ENCODE measurements at regions not wholly inside any gene's neighbourhood (a gene's known extent, or its start where the extent isn't known, plus 50 kb on each side); places are given as distances from the start of the nearest gene placed in this dataset.

GRCh38 chr14:26773906-26774593 is 176.2 kb upstream of the NOVA1 start:
- Histone ChIP-seq H3K4me1 (ENCODE audit: control insufficient read depth, insufficient read depth, low read length) (peaks cover 10% of the 10 kb centered on the region), H3K27me3 (ENCODE audit: control insufficient read depth, insufficient read depth, low read length) (no peaks in the 10 kb centered on the region), H3K4me3 (ENCODE audit: low read depth, low read length) (no peak overlapping the region), H3K36me3 (ENCODE audit: control insufficient read depth, insufficient read depth, low read length) (no peaks in the 10 kb centered on the region), H3K9ac (ENCODE audit: low read depth, low read length) (no peak overlapping the region), H3K9me3 (ENCODE audit: control insufficient read depth, insufficient read depth, low read length) (no peaks in the 10 kb centered on the region)

DNA sequence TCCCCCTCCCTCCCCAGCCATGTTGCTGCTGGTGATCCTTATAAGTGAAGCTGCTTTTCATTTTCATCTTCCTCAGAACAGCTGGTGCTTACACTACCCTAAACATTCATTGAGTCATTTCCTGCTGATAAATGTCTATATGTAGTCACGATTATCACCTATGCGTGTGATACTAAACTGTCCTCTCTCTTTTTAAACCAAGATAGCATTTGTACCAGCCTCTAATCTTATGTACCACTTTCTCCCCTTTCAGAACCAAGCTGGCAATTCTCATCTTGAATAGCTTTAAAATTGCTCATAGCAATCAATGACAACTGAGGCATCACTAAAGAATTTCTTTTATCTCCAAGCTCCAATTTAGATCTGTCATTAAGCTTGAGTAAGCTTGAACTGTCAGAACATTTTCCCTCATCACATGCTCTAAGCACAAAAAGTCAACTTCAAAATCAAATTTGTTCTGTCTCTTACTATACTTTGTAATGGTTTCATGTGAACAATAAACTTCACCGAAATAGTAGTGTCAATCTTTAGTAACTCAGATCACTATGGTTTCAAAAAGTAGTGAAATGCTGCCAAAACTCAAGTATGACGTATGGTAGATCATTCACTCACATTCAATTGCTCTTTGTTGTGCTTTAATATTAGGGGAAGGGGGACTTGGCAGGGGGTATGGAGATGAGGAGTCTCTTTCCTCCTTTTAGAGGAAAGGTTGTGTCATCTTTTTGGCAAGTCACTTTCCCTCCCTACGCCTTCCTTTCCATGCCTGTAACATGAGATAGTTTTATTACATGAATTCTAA is 178.1 kb upstream of the NOVA1 start:
- no peak overlapping the region for H3K4me3 ChIP-seq (ENCODE audit: low read depth, low read length)

DNA sequence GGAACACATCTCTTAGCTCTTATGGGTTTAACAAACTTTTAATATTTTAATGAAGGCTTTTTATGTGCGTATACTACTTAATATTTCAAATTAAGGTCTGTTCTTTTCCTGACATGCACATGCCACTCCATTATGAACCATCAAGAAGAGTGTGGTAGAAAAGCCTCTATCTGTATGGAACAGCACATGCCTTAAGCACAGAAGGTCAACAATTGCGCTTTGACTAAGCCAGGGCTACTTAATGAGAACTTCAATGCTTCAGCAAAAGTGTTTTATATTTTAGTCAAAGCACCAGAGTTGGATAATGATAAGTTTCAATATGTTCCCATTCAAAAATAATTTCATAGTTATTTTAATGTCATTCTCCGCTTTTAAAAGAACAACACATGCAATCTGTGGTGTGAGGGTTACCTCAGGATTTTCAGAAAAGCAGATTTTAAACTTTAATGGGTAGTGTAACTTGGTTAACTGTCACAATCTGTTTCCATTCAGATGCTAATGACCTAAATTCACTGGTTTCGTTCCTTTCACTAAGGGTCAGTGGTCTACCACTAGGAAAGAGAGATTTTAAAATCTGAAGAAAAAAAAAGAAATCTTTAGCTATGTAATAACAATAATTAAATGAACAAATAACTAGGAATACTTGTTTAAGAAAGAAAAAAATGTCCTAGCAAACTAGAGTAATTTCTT is 193.4 kb upstream of the NOVA1 start:
- no peaks in the 10 kb centered on the region for H3K27me3 ChIP-seq (ENCODE audit: control insufficient read depth, insufficient read depth, low read length)
- H3K4me3 ChIP-seq (ENCODE audit: low read depth, low read length), result no peak overlapping the region
- no peaks in the 10 kb centered on the region for H3K9me3 ChIP-seq (ENCODE audit: control insufficient read depth, insufficient read depth, low read length)
- H3K9ac ChIP-seq (ENCODE audit: low read depth, low read length), result no peak overlapping the region
- peaks cover 19% of the 10 kb centered on the region for H3K4me1 ChIP-seq (ENCODE audit: control insufficient read depth, insufficient read depth, low read length)
- no peaks in the 10 kb centered on the region for H3K36me3 ChIP-seq (ENCODE audit: control insufficient read depth, insufficient read depth, low read length)

More for the DNA sequence above, 178.1 kb upstream of the NOVA1 start:
- no peaks in the 10 kb centered on the region for H3K27me3 ChIP-seq (ENCODE audit: control insufficient read depth, insufficient read depth, low read length)
- H3K9ac ChIP-seq (ENCODE audit: low read depth, low read length), result no peak overlapping the region
- H3K9me3 ChIP-seq (ENCODE audit: control insufficient read depth, insufficient read depth, low read length), result no peaks in the 10 kb centered on the region
- H3K4me1 ChIP-seq (ENCODE audit: control insufficient read depth, insufficient read depth, low read length), result peaks cover 10% of the 10 kb centered on the region
- H3K36me3 ChIP-seq (ENCODE audit: control insufficient read depth, insufficient read depth, low read length), result no peaks in the 10 kb centered on the region

DNA sequence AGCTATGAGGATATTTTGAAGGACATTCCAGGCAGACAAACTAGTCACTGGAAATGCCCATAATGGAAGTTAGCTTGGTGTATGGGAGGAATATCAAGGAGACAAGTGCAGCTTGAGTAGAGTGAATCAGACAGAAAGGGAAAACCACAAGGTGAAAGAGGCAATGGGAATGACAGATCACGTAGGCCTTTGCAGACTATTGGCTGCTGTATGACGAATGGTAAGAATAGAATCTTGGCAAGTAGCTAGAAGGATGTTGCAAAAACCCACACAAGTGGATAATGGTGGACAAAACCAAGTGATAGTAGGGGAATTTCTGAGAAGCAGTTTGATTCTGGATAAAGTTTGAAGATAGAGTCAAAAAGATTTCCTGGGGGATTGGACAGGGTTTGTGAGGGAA is 196.9 kb upstream of the NOVA1 start:
- Histone ChIP-seq H3K9ac (ENCODE audit: low read depth, low read length) (no peak overlapping the region), H3K36me3 (ENCODE audit: control insufficient read depth, insufficient read depth, low read length) (no peaks in the 10 kb centered on the region), H3K4me1 (ENCODE audit: control insufficient read depth, insufficient read depth, low read length) (peaks cover 19% of the 10 kb centered on the region), H3K9me3 (ENCODE audit: control insufficient read depth, insufficient read depth, low read length) (no peaks in the 10 kb centered on the region), H3K27me3 (ENCODE audit: control insufficient read depth, insufficient read depth, low read length) (no peaks in the 10 kb centered on the region), H3K4me3 (ENCODE audit: low read depth, low read length) (no peak overlapping the region)

GRCh38 chr14:26808407-26808806 is 210.6 kb upstream of the NOVA1 start:
- H3K9me3 ChIP-seq (ENCODE audit: control insufficient read depth, insufficient read depth, low read length), result no peaks in the 10 kb centered on the region
- H3K4me3 ChIP-seq (ENCODE audit: low read depth, low read length), result no peak overlapping the region
- no peaks in the 10 kb centered on the region for H3K4me1 ChIP-seq (ENCODE audit: control insufficient read depth, insufficient read depth, low read length)
- H3K9ac ChIP-seq (ENCODE audit: low read depth, low read length), result no peak overlapping the region
- H3K36me3 ChIP-seq (ENCODE audit: control insufficient read depth, insufficient read depth, low read length), result no peaks in the 10 kb centered on the region
- no peaks in the 10 kb centered on the region for H3K27me3 ChIP-seq (ENCODE audit: control insufficient read depth, insufficient read depth, low read length)

GRCh38 chr14:26810631-26811030 is 212.8 kb upstream of the NOVA1 start:
- Histone ChIP-seq H3K27me3 (ENCODE audit: control insufficient read depth, insufficient read depth, low read length) (no peaks in the 10 kb centered on the region), H3K36me3 (ENCODE audit: control insufficient read depth, insufficient read depth, low read length) (no peaks in the 10 kb centered on the region), H3K9ac (ENCODE audit: low read depth, low read length) (no peak overlapping the region), H3K4me1 (ENCODE audit: control insufficient read depth, insufficient read depth, low read length) (no peaks in the 10 kb centered on the region), H3K4me3 (ENCODE audit: low read depth, low read length) (no peak overlapping the region), H3K9me3 (ENCODE audit: control insufficient read depth, insufficient read depth, low read length) (no peaks in the 10 kb centered on the region)

DNA sequence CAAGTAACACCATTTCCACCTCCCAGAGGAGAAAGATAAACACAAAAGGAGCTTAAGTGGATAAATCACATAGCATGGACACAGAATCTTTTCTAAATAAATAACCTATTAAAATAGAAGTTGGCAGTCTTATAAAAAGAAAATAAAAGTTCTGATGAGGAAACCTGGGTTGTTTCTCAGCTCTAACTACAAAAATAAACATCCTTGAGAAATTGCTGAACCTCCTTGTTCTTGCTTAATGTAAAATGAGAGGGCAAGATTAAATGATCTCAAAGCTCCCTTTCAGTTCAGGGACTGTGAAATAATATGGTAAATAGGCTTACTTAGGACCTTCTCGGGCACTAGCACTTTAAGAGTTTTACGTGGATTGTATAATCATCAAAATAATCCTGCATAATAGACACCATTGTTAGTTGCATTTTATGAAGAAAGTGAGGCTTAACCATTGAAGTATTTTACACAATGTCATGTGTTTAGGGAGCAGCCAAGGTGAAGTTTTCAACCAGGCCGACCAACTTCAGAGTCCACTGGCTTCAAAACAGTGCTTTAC is 214.0 kb upstream of the NOVA1 start:
- Histone ChIP-seq H3K36me3 (ENCODE audit: control insufficient read depth, insufficient read depth, low read length) (no peaks in the 10 kb centered on the region), H3K9ac (ENCODE audit: low read depth, low read length) (no peak overlapping the region), H3K9me3 (ENCODE audit: control insufficient read depth, insufficient read depth, low read length) (no peaks in the 10 kb centered on the region), H3K4me1 (ENCODE audit: control insufficient read depth, insufficient read depth, low read length) (no peaks in the 10 kb centered on the region), H3K4me3 (ENCODE audit: low read depth, low read length) (no peak overlapping the region), H3K27me3 (ENCODE audit: control insufficient read depth, insufficient read depth, low read length) (no peaks in the 10 kb centered on the region)

- H3K4me1 ChIP-seq (ENCODE audit: control insufficient read depth, insufficient read depth, low read length), result no peaks in the 10 kb centered on the region
- H3K36me3 ChIP-seq (ENCODE audit: control insufficient read depth, insufficient read depth, low read length), result no peaks in the 10 kb centered on the region
- no peaks in the 10 kb centered on the region for H3K9me3 ChIP-seq (ENCODE audit: control insufficient read depth, insufficient read depth, low read length)
- H3K9ac ChIP-seq (ENCODE audit: low read depth, low read length), result no peak overlapping the region
- no peak overlapping the region for H3K4me3 ChIP-seq (ENCODE audit: low read depth, low read length)
- H3K27me3 ChIP-seq (ENCODE audit: control insufficient read depth, insufficient read depth, low read length), result no peaks in the 10 kb centered on the region
These were observed 222.3 kb upstream of the NOVA1 start for GRCh38 chr14:26820138-26820537.

DNA sequence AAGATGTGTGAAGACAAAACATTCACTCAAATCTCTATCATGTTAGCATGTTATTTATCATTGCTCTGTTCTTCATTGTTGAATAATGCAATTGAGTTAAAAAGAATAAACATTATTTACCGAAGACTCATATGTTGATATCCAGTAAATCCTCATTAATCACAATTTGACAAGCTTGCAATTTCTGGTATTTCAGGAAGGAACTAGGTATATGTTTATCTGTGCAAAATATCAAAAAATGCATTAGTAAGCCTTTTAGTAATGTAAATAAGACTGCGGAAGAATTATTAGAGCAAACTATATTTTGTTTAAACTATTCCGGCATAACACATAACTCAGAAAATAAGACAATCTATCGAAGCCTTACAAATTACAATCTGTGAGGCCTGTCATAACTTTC is 222.7 kb upstream of the NOVA1 start:
- Histone ChIP-seq H3K9ac (ENCODE audit: low read depth, low read length) (no peak overlapping the region), H3K4me1 (ENCODE audit: control insufficient read depth, insufficient read depth, low read length) (no peaks in the 10 kb centered on the region), H3K4me3 (ENCODE audit: low read depth, low read length) (no peak overlapping the region), H3K9me3 (ENCODE audit: control insufficient read depth, insufficient read depth, low read length) (no peaks in the 10 kb centered on the region), H3K36me3 (ENCODE audit: control insufficient read depth, insufficient read depth, low read length) (no peaks in the 10 kb centered on the region), H3K27me3 (ENCODE audit: control insufficient read depth, insufficient read depth, low read length) (no peaks in the 10 kb centered on the region)

DNA sequence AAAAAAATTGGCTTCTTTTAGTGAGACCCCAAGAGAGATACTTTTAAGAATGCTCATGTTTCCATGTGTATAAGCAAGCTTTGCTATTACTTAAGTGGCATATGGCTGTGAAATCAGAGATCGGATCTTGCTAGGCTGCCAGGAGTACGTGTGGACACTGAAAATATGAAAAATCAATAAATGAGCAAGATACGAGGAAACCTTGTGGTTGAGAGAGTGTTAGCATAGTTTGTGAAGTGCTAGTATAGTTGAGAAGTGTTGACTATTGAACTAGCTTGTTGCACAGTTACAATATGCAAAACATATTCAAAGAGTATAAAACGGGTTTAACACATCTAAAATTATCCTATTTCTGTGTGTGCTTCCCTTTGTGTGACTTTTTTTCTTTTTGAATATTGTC is 230.9 kb upstream of the NOVA1 start:
- H3K9me3 ChIP-seq (ENCODE audit: control insufficient read depth, insufficient read depth, low read length), result no peaks in the 10 kb centered on the region
- H3K4me1 ChIP-seq (ENCODE audit: control insufficient read depth, insufficient read depth, low read length), result no peaks in the 10 kb centered on the region
- H3K27me3 ChIP-seq (ENCODE audit: control insufficient read depth, insufficient read depth, low read length), result no peaks in the 10 kb centered on the region
- H3K36me3 ChIP-seq (ENCODE audit: control insufficient read depth, insufficient read depth, low read length), result no peaks in the 10 kb centered on the region
- H3K9ac ChIP-seq (ENCODE audit: low read depth, low read length), result no peak overlapping the region
- no peak overlapping the region for H3K4me3 ChIP-seq (ENCODE audit: low read depth, low read length)

DNA sequence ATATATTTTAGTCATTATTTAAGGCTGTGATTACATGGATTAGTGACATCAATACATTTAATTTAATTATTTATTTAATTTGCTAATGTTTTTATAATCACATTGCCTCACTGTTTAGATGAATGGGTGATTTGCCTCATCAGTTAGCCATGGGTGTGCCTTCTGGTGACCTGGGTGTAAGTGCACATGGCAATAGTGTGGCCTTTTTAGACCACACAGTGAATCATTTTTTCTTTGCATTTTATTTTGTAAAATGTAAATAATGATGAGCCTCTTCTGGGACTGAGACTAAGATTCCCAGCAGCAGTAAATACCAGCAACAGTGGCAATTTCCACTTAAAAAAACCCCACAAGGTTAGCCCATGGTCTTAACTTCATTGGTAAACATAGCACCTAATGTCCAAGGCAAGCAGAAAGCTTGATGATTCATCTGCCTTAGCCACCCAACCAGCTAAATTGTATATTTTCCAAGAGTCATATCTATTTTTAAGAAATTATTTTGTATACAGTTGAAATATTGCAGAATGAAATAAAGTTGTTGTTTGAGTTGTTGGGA is 235.9 kb upstream of the NOVA1 start:
- no peaks in the 10 kb centered on the region for H3K36me3 ChIP-seq (ENCODE audit: control insufficient read depth, insufficient read depth, low read length)
- no peaks in the 10 kb centered on the region for H3K27me3 ChIP-seq (ENCODE audit: control insufficient read depth, insufficient read depth, low read length)
- H3K4me1 ChIP-seq (ENCODE audit: control insufficient read depth, insufficient read depth, low read length), result no peaks in the 10 kb centered on the region
- no peaks in the 10 kb centered on the region for H3K9me3 ChIP-seq (ENCODE audit: control insufficient read depth, insufficient read depth, low read length)
- no peak overlapping the region for H3K9ac ChIP-seq (ENCODE audit: low read depth, low read length)
- H3K4me3 ChIP-seq (ENCODE audit: low read depth, low read length), result no peak overlapping the region
